ENCODE measurements at regions not wholly inside any gene's neighbourhood (a gene's known extent, or its start where the extent isn't known, plus 50 kb on each side); places are given as distances from the start of the nearest gene placed in this dataset.

DNA sequence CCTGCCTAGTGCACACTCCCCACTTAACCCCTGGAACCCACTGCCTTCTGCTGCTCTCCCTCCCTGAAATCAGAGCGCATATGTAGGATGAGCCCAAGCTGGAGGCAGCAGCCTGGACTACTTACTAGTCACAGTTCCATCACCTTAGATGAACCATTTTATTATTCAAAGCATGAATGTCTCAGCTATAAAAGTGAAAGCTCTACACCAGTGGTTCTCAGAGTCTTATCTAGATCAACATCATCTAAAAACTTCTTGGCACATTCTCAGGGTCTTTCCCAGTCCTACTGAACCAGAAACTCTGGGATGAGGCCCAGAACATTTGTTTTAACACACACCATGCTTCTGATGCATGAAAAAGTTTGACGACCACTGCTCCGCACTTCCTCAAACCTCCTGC, 100.3 kb upstream of the ANK3 start:
- TF ChIP-seq, protein P1, sequence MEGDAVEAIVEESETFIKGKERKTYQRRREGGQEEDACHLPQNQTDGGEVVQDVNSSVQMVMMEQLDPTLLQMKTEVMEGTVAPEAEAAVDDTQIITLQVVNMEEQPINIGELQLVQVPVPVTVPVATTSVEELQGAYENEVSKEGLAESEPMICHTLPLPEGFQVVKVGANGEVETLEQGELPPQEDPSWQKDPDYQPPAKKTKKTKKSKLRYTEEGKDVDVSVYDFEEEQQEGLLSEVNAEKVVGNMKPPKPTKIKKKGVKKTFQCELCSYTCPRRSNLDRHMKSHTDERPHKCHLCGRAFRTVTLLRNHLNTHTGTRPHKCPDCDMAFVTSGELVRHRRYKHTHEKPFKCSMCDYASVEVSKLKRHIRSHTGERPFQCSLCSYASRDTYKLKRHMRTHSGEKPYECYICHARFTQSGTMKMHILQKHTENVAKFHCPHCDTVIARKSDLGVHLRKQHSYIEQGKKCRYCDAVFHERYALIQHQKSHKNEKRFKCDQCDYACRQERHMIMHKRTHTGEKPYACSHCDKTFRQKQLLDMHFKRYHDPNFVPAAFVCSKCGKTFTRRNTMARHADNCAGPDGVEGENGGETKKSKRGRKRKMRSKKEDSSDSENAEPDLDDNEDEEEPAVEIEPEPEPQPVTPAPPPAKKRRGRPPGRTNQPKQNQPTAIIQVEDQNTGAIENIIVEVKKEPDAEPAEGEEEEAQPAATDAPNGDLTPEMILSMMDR (IDR thresholded peaks at IDR 0.05), result no peak
- TF ChIP-seq EP300 (IDR thresholded peaks at IDR 0.05) (no peak), POLR2A (IDR thresholded peaks at IDR 0.05) (no peak)

All from ovary (tissue), 3 donors.